Activated CD4-positive, alpha-beta T cell treated with anti-CD3 and anti-CD28 coated beads, Interleukin-2, amount 10 ng/mL, durations not matched to agents 7 days and 5 days (primary cell): ENCODE measurements at regions not wholly inside any gene's neighbourhood (a gene's known extent, or its start where the extent isn't known, plus 50 kb on each side); places are given as distances from the start of the nearest gene placed in this dataset.

Experiments used
- CTCF ChIA-PET: fragments of 350-600 bp; sonication (Branson Sonifier 250); formaldehyde crosslinking; loops from one replicate; lab custom pipeline; 2021; ENCODE audit warnings: antibody characterized with exemption; lab: Charles Lee
- POLR2A ChIA-PET: fragments of 350-600 bp; sonication (Branson Sonifier 250); formaldehyde crosslinking; loops from one replicate; lab custom pipeline; 2021; ENCODE audit warnings: antibody characterized with exemption; lab: Charles Lee
- DNase-seq: peaks from one replicate; pipeline ENCODE4 v3.0.0-alpha.2; 2020
- H3K27ac Mint-ChIP-seq: one replicate; pipeline ENCODE4 v1.8.0; 2021; ENCODE audit warnings: mild to moderate bottlenecking, moderate library complexity, mixed read lengths
- H3K27me3 Mint-ChIP-seq: one replicate; pipeline ENCODE4 v1.8.0; 2021; ENCODE audit warnings: mixed read lengths
- H3K36me3 Mint-ChIP-seq: one replicate; pipeline ENCODE4 v1.8.0; 2021; ENCODE audit warnings: low read depth, mixed read lengths
- H3K4me1 Mint-ChIP-seq: one replicate; pipeline ENCODE4 v1.8.0; 2021; ENCODE audit warnings: mixed read lengths
- H3K4me3 Mint-ChIP-seq: one replicate; pipeline ENCODE4 v1.8.0; 2021; ENCODE audit warnings: mild to moderate bottlenecking, moderate library complexity, mixed read lengths
- H3K9me3 Mint-ChIP-seq: one replicate; pipeline ENCODE4 v1.8.0; 2021; ENCODE audit warnings: mixed read lengths

GRCh38 chr12:92457458-92458180 lies 245.2 kb upstream of the PLEKHG7 start:
- ChIA-PET CTCF (no interaction called here), POLR2A (no interaction called here)
- H3K9me3 Mint-ChIP-seq, result peaks cover 21% of the 10 kb centered on the region
- H3K27me3 Mint-ChIP-seq, result no peaks in the 10 kb centered on the region
- no peak for DNase-seq
- peaks cover 8% of the 10 kb centered on the region for H3K4me1 Mint-ChIP-seq
- H3K36me3 Mint-ChIP-seq, result peaks cover 3% of the 10 kb centered on the region
- H3K27ac Mint-ChIP-seq, result no peak overlapping the region
- H3K4me3 Mint-ChIP-seq, result no peak overlapping the region

- Mint-ChIP-seq H3K4me1 (no peaks in the 10 kb centered on the region), H3K27me3 (no peaks in the 10 kb centered on the region), H3K9me3 (peaks cover 34% of the 10 kb centered on the region), H3K27ac (no peak overlapping the region), H3K36me3 (peaks cover 13% of the 10 kb centered on the region), H3K4me3 (no peak overlapping the region)
- POLR2A ChIA-PET, result no interaction called here
- no peak for DNase-seq
- CTCF ChIA-PET, result no interaction called here
Observed at GRCh38 chr12:92452763-92453162, 250.0 kb upstream of the PLEKHG7 start.

- peaks cover 12% of the 10 kb centered on the region for H3K4me1 Mint-ChIP-seq
- peaks cover 9% of the 10 kb centered on the region for H3K36me3 Mint-ChIP-seq
- no peaks in the 10 kb centered on the region for H3K27me3 Mint-ChIP-seq
- H3K4me3 Mint-ChIP-seq, result no peak overlapping the region
- no peak overlapping the region for H3K27ac Mint-ChIP-seq
- ChIA-PET POLR2A (no interaction called here), CTCF (interaction anchor here (1.0 to 1.3 kb wide), 2 partner anchors 14 to 42 kb away, joined by 4 read pairs; no protein-coding TSS in a partner anchor)
- H3K9me3 Mint-ChIP-seq, result peaks cover 44% of the 10 kb centered on the region
- DNase-seq, result no peak
Observed at GRCh38 chr12:92446083-92446460, 256.7 kb upstream of the PLEKHG7 start.

- CTCF ChIA-PET, result interaction anchor here (1.3 kb wide), 1 partner anchor 14 kb away, joined by 4 read pairs; no protein-coding TSS in a partner anchor
- Mint-ChIP-seq H3K4me3 (no peak overlapping the region), H3K9me3 (peaks cover 38% of the 10 kb centered on the region), H3K4me1 (peaks cover 12% of the 10 kb centered on the region), H3K36me3 (peaks cover 5% of the 10 kb centered on the region), H3K27ac (no peak overlapping the region), H3K27me3 (no peaks in the 10 kb centered on the region)
- POLR2A ChIA-PET, result no interaction called here
- DNase-seq, result no peak
Observed at GRCh38 chr12:92445253-92446082, 257.3 kb upstream of the PLEKHG7 start.

- H3K27ac Mint-ChIP-seq, result no peak overlapping the region
- H3K4me1 Mint-ChIP-seq, result peaks cover 12% of the 10 kb centered on the region
Observed at GRCh38 chr12:92444763-92445162, 258.0 kb upstream of the PLEKHG7 start.

GRCh38 chr12:92442782-92443181 lies 260.0 kb upstream of the PLEKHG7 start:
- no peak overlapping the region for H3K4me3 Mint-ChIP-seq

More at GRCh38 chr12:92444763-92445162, 258.0 kb upstream of the PLEKHG7 start:
- Mint-ChIP-seq H3K27me3 (no peaks in the 10 kb centered on the region), H3K9me3 (peaks cover 35% of the 10 kb centered on the region), H3K36me3 (peaks cover 5% of the 10 kb centered on the region), H3K4me3 (no peak overlapping the region)
- ChIA-PET CTCF (interaction anchor here (1.3 kb wide), 1 partner anchor 15 kb away, joined by 4 read pairs; no protein-coding TSS in a partner anchor), POLR2A (no interaction called here)
- no peak for DNase-seq

GRCh38 chr12:92440072-92440471 lies 262.7 kb upstream of the PLEKHG7 start:
- Mint-ChIP-seq H3K36me3 (peaks cover 3% of the 10 kb centered on the region), H3K9me3 (peaks cover 13% of the 10 kb centered on the region), H3K27me3 (no peaks in the 10 kb centered on the region), H3K27ac (no peak overlapping the region), H3K4me3 (no peak overlapping the region), H3K4me1 (peaks cover 5% of the 10 kb centered on the region)
- ChIA-PET CTCF (interaction anchor here (0.7 kb wide), 1 partner anchor 62 kb away, joined by 3 read pairs; no protein-coding TSS in a partner anchor), POLR2A (no interaction called here)
- no peak for DNase-seq

More at GRCh38 chr12:92442782-92443181, 260.0 kb upstream of the PLEKHG7 start:
- POLR2A ChIA-PET, result no interaction called here
- peaks cover 5% of the 10 kb centered on the region for H3K36me3 Mint-ChIP-seq
- H3K4me1 Mint-ChIP-seq, result peaks cover 12% of the 10 kb centered on the region
- no peak for DNase-seq
- H3K27ac Mint-ChIP-seq, result no peak overlapping the region
- no peaks in the 10 kb centered on the region for H3K27me3 Mint-ChIP-seq
- CTCF ChIA-PET, result interaction anchor here (1.3 to 1.4 kb wide), 2 partner anchors 9 to 463 kb away, joined by 3 to 4 read pairs; no protein-coding TSS in a partner anchor
- peaks cover 26% of the 10 kb centered on the region for H3K9me3 Mint-ChIP-seq

- Mint-ChIP-seq H3K27me3 (no peaks in the 10 kb centered on the region), H3K27ac (no peak overlapping the region), H3K4me1 (peaks cover 5% of the 10 kb centered on the region), H3K4me3 (no peak overlapping the region), H3K36me3 (peaks cover 3% of the 10 kb centered on the region), H3K9me3 (peaks cover 11% of the 10 kb centered on the region)
- ChIA-PET CTCF (interaction anchor here (0.7 kb wide), 1 partner anchor 62 kb away, joined by 3 read pairs; no protein-coding TSS in a partner anchor), POLR2A (no interaction called here)
- DNase-seq, result no peak
Observed at GRCh38 chr12:92439420-92439805, 263.4 kb upstream of the PLEKHG7 start.

GRCh38 chr12:92438641-92439419 lies 264.0 kb upstream of the PLEKHG7 start:
- no peaks in the 10 kb centered on the region for H3K27me3 Mint-ChIP-seq
- peaks cover 3% of the 10 kb centered on the region for H3K36me3 Mint-ChIP-seq
- peaks cover 16% of the 10 kb centered on the region for H3K9me3 Mint-ChIP-seq
- CTCF ChIA-PET, result no interaction called here
- no peak overlapping the region for H3K27ac Mint-ChIP-seq
- peaks cover 5% of the 10 kb centered on the region for H3K4me1 Mint-ChIP-seq
- POLR2A ChIA-PET, result no interaction called here
- H3K4me3 Mint-ChIP-seq, result no peak overlapping the region
- no peak for DNase-seq

- H3K4me3 Mint-ChIP-seq, result no peak overlapping the region
- H3K4me1 Mint-ChIP-seq, result peaks cover 6% of the 10 kb centered on the region
- H3K27ac Mint-ChIP-seq, result no peak overlapping the region
- peaks cover 13% of the 10 kb centered on the region for H3K9me3 Mint-ChIP-seq
- H3K27me3 Mint-ChIP-seq, result no peaks in the 10 kb centered on the region
- peaks cover 4% of the 10 kb centered on the region for H3K36me3 Mint-ChIP-seq
- no peak for DNase-seq
- ChIA-PET CTCF (no interaction called here), POLR2A (no interaction called here)
Observed at GRCh38 chr12:92437452-92437851, 265.3 kb upstream of the PLEKHG7 start.

GRCh38 chr12:92436856-92437255 lies 265.9 kb upstream of the PLEKHG7 start:
- POLR2A ChIA-PET, result no interaction called here
- Mint-ChIP-seq H3K4me1 (peaks cover 7% of the 10 kb centered on the region), H3K9me3 (peaks cover 17% of the 10 kb centered on the region), H3K4me3 (no peak overlapping the region), H3K36me3 (peaks cover 6% of the 10 kb centered on the region), H3K27ac (no peak overlapping the region), H3K27me3 (no peaks in the 10 kb centered on the region)
- DNase-seq, result no peak
- CTCF ChIA-PET, result interaction anchor here (1.4 kb wide), 1 partner anchor 134 kb away, joined by 4 read pairs; no protein-coding TSS in a partner anchor

- Mint-ChIP-seq H3K36me3 (peaks cover 6% of the 10 kb centered on the region), H3K4me3 (no peak overlapping the region), H3K4me1 (peaks cover 17% of the 10 kb centered on the region), H3K27me3 (no peaks in the 10 kb centered on the region), H3K27ac (no peak overlapping the region), H3K9me3 (peaks cover 22% of the 10 kb centered on the region)
- POLR2A ChIA-PET, result no interaction called here
- DNase-seq, result no peak
- CTCF ChIA-PET, result interaction anchor here (0.7 to 1.1 kb wide), 2 partner anchors 71 to 662 kb away, joined by 3 to 4 read pairs; no protein-coding TSS in a partner anchor
Observed at GRCh38 chr12:92434607-92435025, 268.2 kb upstream of the PLEKHG7 start.
